Hepatocyte (in vitro differentiated cells): ENCODE measurements at regions not wholly inside any gene's neighbourhood (a gene's known extent, or its start where the extent isn't known, plus 50 kb on each side); places are given as distances from the start of the nearest gene placed in this dataset.

Experiments used
- DNase-seq: peaks from one replicate; pipeline ENCODE4 v3.0.0-alpha.2; 2016; ENCODE audit warnings: low spot score
- H2AFZ ChIP-seq: fragments of 200-600 bp; sonication (generic); 2 replicates; pipeline ENCODE4 v1.6.0; 2016; ENCODE audit warnings: antibody characterized with exemption, mild to moderate bottlenecking
- H3K27ac ChIP-seq: fragments of 200-600 bp; sonication (generic); 2 replicates; pipeline ENCODE4 v1.5.1; 2016; ENCODE audit warnings: mild to moderate bottlenecking
- H3K27me3 ChIP-seq: fragments of 200-600 bp; sonication (generic); 2 replicates; pipeline ENCODE4 v1.6.1; 2016
- H3K36me3 ChIP-seq: fragments of 200-600 bp; sonication (generic); replicated peaks from 2 replicates; pipeline ENCODE4 v1.5.1; 2016; ENCODE audit warnings: low read depth; ENCODE audit not compliant: insufficient read depth
- H3K4me1 ChIP-seq: fragments of 200-600 bp; sonication (generic); 2 replicates; pipeline ENCODE4 v1.5.1; 2016; ENCODE audit warnings: mild to moderate bottlenecking, moderate library complexity; ENCODE audit not compliant: insufficient read depth
- H3K4me2 ChIP-seq: fragments of 200-600 bp; sonication (generic); 2 replicates; pipeline ENCODE4 v1.6.0; 2016
- H3K4me3 ChIP-seq: fragments of 200-600 bp; sonication (generic); 2 replicates; pipeline ENCODE4 v1.5.1; 2016; ENCODE audit warnings: mild to moderate bottlenecking
- H3K79me2 ChIP-seq: fragments of 200-600 bp; sonication (generic); 2 replicates; pipeline ENCODE4 v1.6.0; 2017; ENCODE audit warnings: mild to moderate bottlenecking
- H3K9me2 ChIP-seq: fragments of 200-600 bp; sonication (generic); replicated peaks from 2 replicates; pipeline ENCODE4 v1.6.0; 2017; ENCODE audit warnings: mild to moderate bottlenecking; ENCODE audit not compliant: insufficient read depth
- H3K9me3 ChIP-seq: fragments of 200-600 bp; sonication (generic); 2 replicates; pipeline ENCODE4 v1.5.1; 2016; ENCODE audit warnings: low read depth, mild to moderate bottlenecking
- H4K20me1 ChIP-seq: fragments of 200-600 bp; sonication (generic); 2 replicates; pipeline ENCODE4 v1.6.0; 2016; ENCODE audit warnings: mild to moderate bottlenecking; ENCODE audit not compliant: insufficient read depth, poor library complexity, severe bottlenecking
- EZH2 ChIP-seq: fragments of 200-600 bp; sonication (generic); IDR thresholded peaks from 2 replicates; pipeline ENCODE4 v1.6.1; 2016; ENCODE audit warnings: antibody characterized with exemption, mild to moderate bottlenecking, borderline replicate concordance
- EZH2phosphoT487 ChIP-seq: fragments of 200-600 bp; sonication (generic); IDR thresholded peaks from one replicate; pipeline ENCODE4 v1.6.1; 2018; ENCODE audit warnings: antibody characterized with exemption, mild to moderate bottlenecking, low read depth, moderate library complexity; ENCODE audit not compliant: unreplicated experiment, severe bottlenecking
- WGBS: methylation state at CpG from one replicate; pipeline ENCODE4 v1.1.6; 2016; ENCODE audit warnings: low lambda C conversion rate; ENCODE audit errors: missing lambda C conversion rate; 5-methylcytosine and 5-hydroxymethylcytosine counted together
- TF ChIP-seq, protein P1 (sequence below): fragments of 200-600 bp; sonication (generic); IDR thresholded peaks from 2 replicates; pipeline ENCODE4 v1.5.1; 2016; ENCODE audit warnings: antibody characterized with exemption, mild to moderate bottlenecking; ENCODE audit not compliant: poor library complexity

- no peak overlapping the region for H2AFZ ChIP-seq
- no peaks in the 10 kb centered on the region for H4K20me1 ChIP-seq
- H3K9me3 ChIP-seq: no peaks in the 10 kb centered on the region
- no peak overlapping the region for H3K27ac ChIP-seq
- no peaks in the 10 kb centered on the region for H3K36me3 ChIP-seq
- no peaks in the 10 kb centered on the region for H3K9me2 ChIP-seq
- no peaks in the 10 kb centered on the region for H3K79me2 ChIP-seq
- no peak overlapping the region for H3K4me3 ChIP-seq
- TF ChIP-seq EZH2 (no peak), EZH2phosphoT487 (no peak)
- TF ChIP-seq, protein P1, sequence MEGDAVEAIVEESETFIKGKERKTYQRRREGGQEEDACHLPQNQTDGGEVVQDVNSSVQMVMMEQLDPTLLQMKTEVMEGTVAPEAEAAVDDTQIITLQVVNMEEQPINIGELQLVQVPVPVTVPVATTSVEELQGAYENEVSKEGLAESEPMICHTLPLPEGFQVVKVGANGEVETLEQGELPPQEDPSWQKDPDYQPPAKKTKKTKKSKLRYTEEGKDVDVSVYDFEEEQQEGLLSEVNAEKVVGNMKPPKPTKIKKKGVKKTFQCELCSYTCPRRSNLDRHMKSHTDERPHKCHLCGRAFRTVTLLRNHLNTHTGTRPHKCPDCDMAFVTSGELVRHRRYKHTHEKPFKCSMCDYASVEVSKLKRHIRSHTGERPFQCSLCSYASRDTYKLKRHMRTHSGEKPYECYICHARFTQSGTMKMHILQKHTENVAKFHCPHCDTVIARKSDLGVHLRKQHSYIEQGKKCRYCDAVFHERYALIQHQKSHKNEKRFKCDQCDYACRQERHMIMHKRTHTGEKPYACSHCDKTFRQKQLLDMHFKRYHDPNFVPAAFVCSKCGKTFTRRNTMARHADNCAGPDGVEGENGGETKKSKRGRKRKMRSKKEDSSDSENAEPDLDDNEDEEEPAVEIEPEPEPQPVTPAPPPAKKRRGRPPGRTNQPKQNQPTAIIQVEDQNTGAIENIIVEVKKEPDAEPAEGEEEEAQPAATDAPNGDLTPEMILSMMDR: no peak
- H3K4me1 ChIP-seq: no peaks in the 10 kb centered on the region
- no peaks in the 10 kb centered on the region for H3K27me3 ChIP-seq
- H3K4me2 ChIP-seq: no peak overlapping the region
- 86% methylated on average over 5 of the region's 5 CpGs for WGBS
- DNase-seq: no peak
Observed at GRCh38 chr4:185950891-185951290, 118.1 kb upstream of the TLR3 start.

- H3K36me3 ChIP-seq: no peaks in the 10 kb centered on the region
- H3K27ac ChIP-seq: no peak overlapping the region
- H3K4me3 ChIP-seq: no peak overlapping the region
- no peak overlapping the region for H2AFZ ChIP-seq
- H3K4me1 ChIP-seq: no peaks in the 10 kb centered on the region
- no peaks in the 10 kb centered on the region for H3K79me2 ChIP-seq
- TF ChIP-seq, protein P1: no peak
- TF ChIP-seq EZH2: no peak
- TF ChIP-seq EZH2phosphoT487: no peak
- H3K4me2 ChIP-seq: no peak overlapping the region
- no peak for DNase-seq
- WGBS: 89% methylated on average over 7 of the region's 7 CpGs
- H4K20me1 ChIP-seq: no peaks in the 10 kb centered on the region
- no peaks in the 10 kb centered on the region for H3K9me3 ChIP-seq
- H3K9me2 ChIP-seq: no peaks in the 10 kb centered on the region
- no peaks in the 10 kb centered on the region for H3K27me3 ChIP-seq
Observed at GRCh38 chr4:185955151-185955770, 113.7 kb upstream of the TLR3 start.

GRCh38 chr4:185955826-185956543 is 113.0 kb upstream of the TLR3 start:
- H3K4me3 ChIP-seq: no peak overlapping the region
- H2AFZ ChIP-seq: no peak overlapping the region
- 54% methylated on average over 15 of the region's 15 CpGs for WGBS
- H3K9me3 ChIP-seq: no peaks in the 10 kb centered on the region
- H3K27ac ChIP-seq: no peak overlapping the region
- no peaks in the 10 kb centered on the region for H3K9me2 ChIP-seq
- no peak for DNase-seq
- TF ChIP-seq EZH2 (no peak), EZH2phosphoT487 (no peak)
- TF ChIP-seq, protein P1: no peak
- peak overlapping the region; percentile 44 for H3K4me2 ChIP-seq
- no peaks in the 10 kb centered on the region for H3K27me3 ChIP-seq
- H3K79me2 ChIP-seq: no peaks in the 10 kb centered on the region
- no peaks in the 10 kb centered on the region for H3K36me3 ChIP-seq
- H3K4me1 ChIP-seq: no peaks in the 10 kb centered on the region
- H4K20me1 ChIP-seq: no peaks in the 10 kb centered on the region
